ENCODE measurements at regions not wholly inside any gene's neighbourhood (a gene's known extent, or its start where the extent isn't known, plus 50 kb on each side); places are given as distances from the start of the nearest gene placed in this dataset.

DNA sequence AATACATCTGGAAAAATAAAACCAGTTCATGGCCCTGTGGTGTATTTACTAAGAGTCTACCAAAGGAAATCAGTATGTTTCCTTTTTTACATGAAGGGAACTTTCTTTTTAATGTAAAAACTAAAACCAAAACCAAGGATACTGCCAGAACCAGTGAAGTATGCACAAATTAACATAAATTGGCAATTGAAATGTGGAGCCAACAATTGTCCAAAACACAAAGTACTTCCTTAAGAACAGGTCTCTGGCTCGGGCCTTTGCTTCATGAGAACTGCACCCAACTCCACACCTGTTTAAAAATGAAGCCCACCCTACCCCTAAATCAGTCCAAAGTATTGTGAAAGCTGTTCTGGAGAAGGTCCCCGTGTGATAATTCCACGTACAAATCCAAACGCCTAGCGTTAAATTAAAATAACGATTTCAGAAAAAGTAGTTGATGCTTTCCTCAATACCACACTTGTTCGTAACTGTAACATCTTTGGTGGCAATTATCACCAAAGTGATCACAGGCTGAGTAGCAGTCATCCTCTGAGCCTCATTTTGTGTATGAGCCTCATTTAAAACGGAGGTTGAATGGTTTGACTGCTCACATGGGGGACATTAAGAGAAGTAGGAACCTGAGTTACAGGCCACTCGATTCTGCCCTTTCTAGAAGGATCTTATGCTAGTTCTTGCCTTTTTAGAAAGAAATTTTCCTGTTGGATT is 93.0 kb downstream of the GEMIN8 start:
- H3K79me2 ChIP-seq (ENCODE audit: control insufficient read depth, insufficient read depth, low read length), result no peaks in the 10 kb centered on the region
- no peaks in the 10 kb centered on the region for H3K9me3 ChIP-seq (ENCODE audit: control extremely low read depth in 1 of 3, control insufficient read depth in 2 of 3, insufficient read depth in 1 of 3, low read length in 2 of 3)
- ChIA-PET CTCF (no interaction called here), POLR2A (no interaction called here)
- Mint-ChIP-seq H3K27me3 (peaks cover 17% of the 10 kb centered on the region), H3K4me3 (no peak overlapping the region), H3K4me1 (peaks cover 12% of the 10 kb centered on the region), H3K9me3 (ENCODE audit: insufficient read depth) (no peaks in the 10 kb centered on the region), H3K27ac (no peak overlapping the region)
- H3K4me2 ChIP-seq (replicated peaks; ENCODE audit: low read depth, low read length, poor library complexity, severe bottlenecking), result no peak overlapping the region
- DNase-seq, result no peak
- H3K4me1 ChIP-seq (ENCODE audit: control insufficient read depth in 2 of 2, insufficient read depth in 2 of 2, low read length in 2 of 2), result peaks cover 9 to 10% of the 10 kb centered on the region in 2 donors
- intact Hi-C loops (cut with micrococcal nuclease), result no loop called here
- no peak overlapping the region for H3K4me3 ChIP-seq (ENCODE audit: control extremely low read depth in 1 of 5, extremely low read depth in 1 of 5, insufficient read depth in 1 of 5, low read depth in 2 of 5, low read length in 4 of 5)
- no CpG with 5 or more reads among the region's 9 CpGs for WGBS (ENCODE audit: insufficient coverage)
- H4K20me1 ChIP-seq (ENCODE audit: control insufficient read depth, insufficient read depth, low read length, poor library complexity, severe bottlenecking), result no peaks in the 10 kb centered on the region
- peaks cover 0 to 27% (median 9%) of the 10 kb centered on the region in 4 experiments for H3K27me3 ChIP-seq (replicated peaks in 1 of 4; ENCODE audit: control extremely low read depth in 1 of 4, control insufficient read depth in 3 of 4, insufficient read depth in 4 of 4, low read length in 3 of 4)
- H3K9ac ChIP-seq (ENCODE audit: low read length), result no peak overlapping the region
- H2AFZ ChIP-seq (ENCODE audit: insufficient read depth, low read depth, low read length, poor library complexity, severe bottlenecking), result no peak overlapping the region
- no peak for TF ChIP-seq EZH2 (IDR thresholded peaks at IDR 0.05; ENCODE audit: borderline replicate concordance, insufficient read depth, low read depth, low read length, poor library complexity, severe bottlenecking)
- TF ChIP-seq, protein P1, sequence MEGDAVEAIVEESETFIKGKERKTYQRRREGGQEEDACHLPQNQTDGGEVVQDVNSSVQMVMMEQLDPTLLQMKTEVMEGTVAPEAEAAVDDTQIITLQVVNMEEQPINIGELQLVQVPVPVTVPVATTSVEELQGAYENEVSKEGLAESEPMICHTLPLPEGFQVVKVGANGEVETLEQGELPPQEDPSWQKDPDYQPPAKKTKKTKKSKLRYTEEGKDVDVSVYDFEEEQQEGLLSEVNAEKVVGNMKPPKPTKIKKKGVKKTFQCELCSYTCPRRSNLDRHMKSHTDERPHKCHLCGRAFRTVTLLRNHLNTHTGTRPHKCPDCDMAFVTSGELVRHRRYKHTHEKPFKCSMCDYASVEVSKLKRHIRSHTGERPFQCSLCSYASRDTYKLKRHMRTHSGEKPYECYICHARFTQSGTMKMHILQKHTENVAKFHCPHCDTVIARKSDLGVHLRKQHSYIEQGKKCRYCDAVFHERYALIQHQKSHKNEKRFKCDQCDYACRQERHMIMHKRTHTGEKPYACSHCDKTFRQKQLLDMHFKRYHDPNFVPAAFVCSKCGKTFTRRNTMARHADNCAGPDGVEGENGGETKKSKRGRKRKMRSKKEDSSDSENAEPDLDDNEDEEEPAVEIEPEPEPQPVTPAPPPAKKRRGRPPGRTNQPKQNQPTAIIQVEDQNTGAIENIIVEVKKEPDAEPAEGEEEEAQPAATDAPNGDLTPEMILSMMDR (IDR thresholded peaks at IDR 0.05), result no peak
- H3K27ac ChIP-seq (ENCODE audit: low read length in 2 of 2), result no peak overlapping the region
- no peaks in the 10 kb centered on the region for H3K36me3 ChIP-seq (replicated peaks in 1 of 2; ENCODE audit: control extremely low read depth in 1 of 2, control insufficient read depth in 1 of 2, extremely low read depth in 1 of 2, insufficient read depth in 2 of 2, low read length in 1 of 2)
- no peak for ATAC-seq (ENCODE audit: low read depth)

DNA sequence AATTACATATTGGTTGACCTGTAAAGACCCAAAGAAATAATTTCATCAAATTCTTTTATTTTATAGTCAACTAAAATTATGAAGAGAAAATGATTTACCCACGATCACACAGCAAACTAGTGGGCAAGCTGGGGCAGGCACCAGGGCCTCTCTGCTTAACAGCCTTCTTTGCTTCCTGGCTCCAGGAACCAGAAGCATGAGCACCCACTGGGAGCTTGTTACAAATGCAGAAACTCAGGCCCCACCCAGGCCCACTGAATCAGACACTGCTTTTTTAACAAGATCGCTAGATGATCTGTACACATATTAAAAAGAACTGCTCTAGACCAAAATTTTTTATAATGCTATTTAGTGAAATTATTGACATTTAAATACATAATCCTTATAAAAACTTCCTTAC is 95.0 kb downstream of the GEMIN8 start:
- Mint-ChIP-seq H3K27ac (no peak overlapping the region), H3K9me3 (ENCODE audit: insufficient read depth) (no peaks in the 10 kb centered on the region), H3K4me3 (no peak overlapping the region), H3K27me3 (peaks cover 4% of the 10 kb centered on the region), H3K4me1 (peaks cover 9% of the 10 kb centered on the region)
- TF ChIP-seq EZH2 (IDR thresholded peaks at IDR 0.05; ENCODE audit: borderline replicate concordance, insufficient read depth, low read depth, low read length, poor library complexity, severe bottlenecking), result no peak
- TF ChIP-seq, protein P1 (IDR thresholded peaks at IDR 0.05), result no peak
- Histone ChIP-seq H3K27ac (ENCODE audit: low read length in 2 of 2) (no peak overlapping the region), H3K36me3 (replicated peaks in 1 of 2; ENCODE audit: control extremely low read depth in 1 of 2, control insufficient read depth in 1 of 2, extremely low read depth in 1 of 2, insufficient read depth in 2 of 2, low read length in 1 of 2) (no peaks in the 10 kb centered on the region), H3K4me2 (replicated peaks; ENCODE audit: low read depth, low read length, poor library complexity, severe bottlenecking) (no peak overlapping the region), H3K9me3 (ENCODE audit: control extremely low read depth in 1 of 3, control insufficient read depth in 2 of 3, insufficient read depth in 1 of 3, low read length in 2 of 3) (no peaks in the 10 kb centered on the region), H3K79me2 (ENCODE audit: control insufficient read depth, insufficient read depth, low read length) (no peaks in the 10 kb centered on the region), H3K4me3 (ENCODE audit: control extremely low read depth in 1 of 5, extremely low read depth in 1 of 5, insufficient read depth in 1 of 5, low read depth in 2 of 5, low read length in 4 of 5) (no peak overlapping the region), H2AFZ (ENCODE audit: insufficient read depth, low read depth, low read length, poor library complexity, severe bottlenecking) (no peak overlapping the region), H4K20me1 (ENCODE audit: control insufficient read depth, insufficient read depth, low read length, poor library complexity, severe bottlenecking) (no peaks in the 10 kb centered on the region), H3K27me3 (replicated peaks in 1 of 4; ENCODE audit: control extremely low read depth in 1 of 4, control insufficient read depth in 3 of 4, insufficient read depth in 4 of 4, low read length in 3 of 4) (peaks cover 0 to 18% (median 5%) of the 10 kb centered on the region in 4 experiments), H3K4me1 (ENCODE audit: control insufficient read depth in 2 of 2, insufficient read depth in 2 of 2, low read length in 2 of 2) (peaks cover 9 to 10% of the 10 kb centered on the region in 2 donors), H3K9ac (ENCODE audit: low read length) (no peak overlapping the region)
- WGBS (ENCODE audit: insufficient coverage), result 100% methylated on average over 1 of the region's 2 CpGs
- CTCF ChIA-PET, result no interaction called here
- POLR2A ChIA-PET, result no interaction called here
- intact Hi-C loops (cut with micrococcal nuclease), result no loop called here
- DNase-seq, result no peak
- no peak for ATAC-seq (ENCODE audit: low read depth)

All from B cell (primary cell).